ENCODE measurements at regions not wholly inside any gene's neighbourhood (a gene's known extent, or its start where the extent isn't known, plus 50 kb on each side); places are given as distances from the start of the nearest gene placed in this dataset.
"Not testable (repeated sequence)": the region's sequence is repeated elsewhere in the genome, so short reads cannot be mapped to it uniquely, and the experiment has no call there.

- 41 to 47% methylated on average over 2 of the region's 2 CpGs for WGBS, 2 experiments
- not testable (repeated sequence) for H3K27ac ChIP-seq (ENCODE audit: insufficient read depth, low read depth, low read length, poor library complexity, severe bottlenecking)
Measured at GRCh38 chr2:88941178-88941577, 249.7 kb downstream of the RPIA start.

GRCh38 chr2:88942798-88943197 is 251.3 kb downstream of the RPIA start:
- H3K4me3 ChIP-seq (ENCODE audit: insufficient read depth, low read depth, low read length), result no peak overlapping the region
- no peaks in the 10 kb centered on the region for H3K9me3 ChIP-seq (ENCODE audit: control insufficient read depth, low read length)
- H3K27ac ChIP-seq (ENCODE audit: insufficient read depth, low read depth, low read length, poor library complexity, severe bottlenecking), result no peak overlapping the region
- H3K36me3 ChIP-seq (ENCODE audit: control insufficient read depth, insufficient read depth, low read length), result no peaks in the 10 kb centered on the region
- H3K27me3 ChIP-seq (ENCODE audit: control insufficient read depth, insufficient read depth, low read length, poor library complexity, severe bottlenecking), result no peaks in the 10 kb centered on the region
- WGBS, 2 experiments, result 88 to 100% methylated on average over 2 of the region's 2 CpGs
- no peaks in the 10 kb centered on the region for H3K4me1 ChIP-seq (ENCODE audit: control insufficient read depth, insufficient read depth, low read length)

More at GRCh38 chr2:88941178-88941577, 249.7 kb downstream of the RPIA start:
- H3K9me3 ChIP-seq (ENCODE audit: control insufficient read depth, low read length); H3K4me3 ChIP-seq (ENCODE audit: insufficient read depth, low read depth, low read length); H3K4me1 ChIP-seq (ENCODE audit: control insufficient read depth, insufficient read depth, low read length); H3K27me3 ChIP-seq (ENCODE audit: control insufficient read depth, insufficient read depth, low read length, poor library complexity, severe bottlenecking); H3K36me3 ChIP-seq (ENCODE audit: control insufficient read depth, insufficient read depth, low read length): not testable (repeated sequence)

- H3K36me3 ChIP-seq (ENCODE audit: control insufficient read depth, insufficient read depth, low read length), result no peaks in the 10 kb centered on the region
- no peak overlapping the region for H3K27ac ChIP-seq (ENCODE audit: insufficient read depth, low read depth, low read length, poor library complexity, severe bottlenecking)
- no peaks in the 10 kb centered on the region for H3K9me3 ChIP-seq (ENCODE audit: control insufficient read depth, low read length)
- no peak overlapping the region for H3K4me3 ChIP-seq (ENCODE audit: insufficient read depth, low read depth, low read length)
- peaks cover 1% of the 10 kb centered on the region for H3K4me1 ChIP-seq (ENCODE audit: control insufficient read depth, insufficient read depth, low read length)
- H3K27me3 ChIP-seq (ENCODE audit: control insufficient read depth, insufficient read depth, low read length, poor library complexity, severe bottlenecking), result no peaks in the 10 kb centered on the region
Measured at GRCh38 chr2:88949336-88949735, 257.9 kb downstream of the RPIA start.

- 83 to 94% methylated on average over 2 of the region's 2 CpGs for WGBS, 2 experiments
- H3K27me3 ChIP-seq (ENCODE audit: control insufficient read depth, insufficient read depth, low read length, poor library complexity, severe bottlenecking), result no peaks in the 10 kb centered on the region
- H3K27ac ChIP-seq (ENCODE audit: insufficient read depth, low read depth, low read length, poor library complexity, severe bottlenecking), result no peak overlapping the region
- no peaks in the 10 kb centered on the region for H3K36me3 ChIP-seq (ENCODE audit: control insufficient read depth, insufficient read depth, low read length)
- no peak overlapping the region for H3K4me3 ChIP-seq (ENCODE audit: insufficient read depth, low read depth, low read length)
- H3K4me1 ChIP-seq (ENCODE audit: control insufficient read depth, insufficient read depth, low read length), result peaks cover 8% of the 10 kb centered on the region
- H3K9me3 ChIP-seq (ENCODE audit: control insufficient read depth, low read length), result no peaks in the 10 kb centered on the region
Measured at GRCh38 chr2:88950010-88950409, 258.5 kb downstream of the RPIA start.

- Histone ChIP-seq H3K4me1 (ENCODE audit: control insufficient read depth, insufficient read depth, low read length) (peaks cover 8% of the 10 kb centered on the region), H3K4me3 (ENCODE audit: insufficient read depth, low read depth, low read length) (no peak overlapping the region), H3K27ac (ENCODE audit: insufficient read depth, low read depth, low read length, poor library complexity, severe bottlenecking) (no peak overlapping the region), H3K27me3 (ENCODE audit: control insufficient read depth, insufficient read depth, low read length, poor library complexity, severe bottlenecking) (no peaks in the 10 kb centered on the region), H3K36me3 (ENCODE audit: control insufficient read depth, insufficient read depth, low read length) (no peaks in the 10 kb centered on the region), H3K9me3 (ENCODE audit: control insufficient read depth, low read length) (no peaks in the 10 kb centered on the region)
- 90 to 100% methylated on average over 1 of the region's 1 CpG for WGBS, 2 experiments
Measured at GRCh38 chr2:88955607-88956006, 264.1 kb downstream of the RPIA start.

GRCh38 chr2:88959480-88960204 is 268.2 kb downstream of the RPIA start:
- Histone ChIP-seq H3K27ac (ENCODE audit: insufficient read depth, low read depth, low read length, poor library complexity, severe bottlenecking) (no peak overlapping the region), H3K36me3 (ENCODE audit: control insufficient read depth, insufficient read depth, low read length) (no peaks in the 10 kb centered on the region), H3K27me3 (ENCODE audit: control insufficient read depth, insufficient read depth, low read length, poor library complexity, severe bottlenecking) (no peaks in the 10 kb centered on the region), H3K9me3 (ENCODE audit: control insufficient read depth, low read length) (no peaks in the 10 kb centered on the region), H3K4me3 (ENCODE audit: insufficient read depth, low read depth, low read length) (no peak overlapping the region), H3K4me1 (ENCODE audit: control insufficient read depth, insufficient read depth, low read length) (peaks cover 3% of the 10 kb centered on the region)
- WGBS, 2 experiments, result 95 to 100% methylated on average over 2 of the region's 2 CpGs

GRCh38 chr2:88961323-88961722 is 269.9 kb downstream of the RPIA start:
- H3K27ac ChIP-seq (ENCODE audit: insufficient read depth, low read depth, low read length, poor library complexity, severe bottlenecking); H3K4me1 ChIP-seq (ENCODE audit: control insufficient read depth, insufficient read depth, low read length); H3K36me3 ChIP-seq (ENCODE audit: control insufficient read depth, insufficient read depth, low read length); H3K27me3 ChIP-seq (ENCODE audit: control insufficient read depth, insufficient read depth, low read length, poor library complexity, severe bottlenecking); H3K4me3 ChIP-seq (ENCODE audit: insufficient read depth, low read depth, low read length); H3K9me3 ChIP-seq (ENCODE audit: control insufficient read depth, low read length): not testable (repeated sequence)
- 34 to 50% methylated on average over 3 of the region's 3 CpGs for WGBS, 2 experiments

- 82 to 85% methylated on average over 2 to 3 of the region's 3 CpGs for WGBS, 2 experiments
- H3K36me3 ChIP-seq (ENCODE audit: control insufficient read depth, insufficient read depth, low read length), result no peaks in the 10 kb centered on the region
- no peak overlapping the region for H3K27ac ChIP-seq (ENCODE audit: insufficient read depth, low read depth, low read length, poor library complexity, severe bottlenecking)
- no peaks in the 10 kb centered on the region for H3K27me3 ChIP-seq (ENCODE audit: control insufficient read depth, insufficient read depth, low read length, poor library complexity, severe bottlenecking)
- no peak overlapping the region for H3K4me3 ChIP-seq (ENCODE audit: insufficient read depth, low read depth, low read length)
- no peaks in the 10 kb centered on the region for H3K4me1 ChIP-seq (ENCODE audit: control insufficient read depth, insufficient read depth, low read length)
- no peaks in the 10 kb centered on the region for H3K9me3 ChIP-seq (ENCODE audit: control insufficient read depth, low read length)
Measured at GRCh38 chr2:88967844-88968243, 276.4 kb downstream of the RPIA start.

GRCh38 chr2:88978011-88978410 is 286.5 kb downstream of the RPIA start:
- not testable (repeated sequence) for H3K27ac ChIP-seq (ENCODE audit: insufficient read depth, low read depth, low read length, poor library complexity, severe bottlenecking); H3K4me3 ChIP-seq (ENCODE audit: insufficient read depth, low read depth, low read length); H3K9me3 ChIP-seq (ENCODE audit: control insufficient read depth, low read length); H3K4me1 ChIP-seq (ENCODE audit: control insufficient read depth, insufficient read depth, low read length); H3K27me3 ChIP-seq (ENCODE audit: control insufficient read depth, insufficient read depth, low read length, poor library complexity, severe bottlenecking); H3K36me3 ChIP-seq (ENCODE audit: control insufficient read depth, insufficient read depth, low read length)
- no CpG with 5 or more reads among the region's 2 CpGs for WGBS, 2 experiments

GRCh38 chr2:88978446-88978845 is 287.0 kb downstream of the RPIA start:
- not testable (repeated sequence) for H3K27ac ChIP-seq (ENCODE audit: insufficient read depth, low read depth, low read length, poor library complexity, severe bottlenecking); H3K4me1 ChIP-seq (ENCODE audit: control insufficient read depth, insufficient read depth, low read length); H3K36me3 ChIP-seq (ENCODE audit: control insufficient read depth, insufficient read depth, low read length); H3K27me3 ChIP-seq (ENCODE audit: control insufficient read depth, insufficient read depth, low read length, poor library complexity, severe bottlenecking); H3K9me3 ChIP-seq (ENCODE audit: control insufficient read depth, low read length); H3K4me3 ChIP-seq (ENCODE audit: insufficient read depth, low read depth, low read length)
- WGBS, 2 experiments, result 86 to 97% methylated on average over 1 of the region's 1 CpG

- H3K4me1 ChIP-seq (ENCODE audit: control insufficient read depth, insufficient read depth, low read length); H3K27ac ChIP-seq (ENCODE audit: insufficient read depth, low read depth, low read length, poor library complexity, severe bottlenecking); H3K9me3 ChIP-seq (ENCODE audit: control insufficient read depth, low read length); H3K27me3 ChIP-seq (ENCODE audit: control insufficient read depth, insufficient read depth, low read length, poor library complexity, severe bottlenecking); H3K36me3 ChIP-seq (ENCODE audit: control insufficient read depth, insufficient read depth, low read length); H3K4me3 ChIP-seq (ENCODE audit: insufficient read depth, low read depth, low read length): not testable (repeated sequence)
- 85 to 100% methylated on average over 1 of the region's 2 CpGs for WGBS, 2 experiments
Measured at GRCh38 chr2:88984079-88984478, 292.6 kb downstream of the RPIA start.

Measured in ectodermal cell (in vitro differentiated cells).